Omental fat pad (tissue), 3 donors: ENCODE measurements at regions not wholly inside any gene's neighbourhood (a gene's known extent, or its start where the extent isn't known, plus 50 kb on each side); places are given as distances from the start of the nearest gene placed in this dataset.

ENCODE experiments used
- ATAC-seq: fragments of 150-250 bp; one replicate; pipeline ENCODE4 v1.9.1; 2016; ENCODE audit warnings: mild to moderate bottlenecking, moderate library complexity; ENCODE audit not compliant: low FRiP score
- DNase-seq: peaks from one replicate; pipeline ENCODE4 v3.0.0-alpha.2; 2019; ENCODE audit warnings: low spot score
- CTCF ChIP-seq, 3 donors: fragments of 450-650 bp; IDR thresholded peaks; one replicate each; pipeline ENCODE4 v1.5.1; 2016 to 2017; ENCODE audit warnings: antibody characterized with exemption in 3 of 3, mild to moderate bottlenecking in 3 of 3, moderate library complexity in 2 of 3

GRCh38 chr21:14903172-14903865, 161.5 kb downstream of the NRIP1 start:
- DNase-seq (no peak), ATAC-seq (no peak)
- TF ChIP-seq CTCF (IDR thresholded peaks at IDR 0.05), result no peak

GRCh38 chr21:14901482-14901958, 163.3 kb downstream of the NRIP1 start:
- no peak for ATAC-seq
- DNase-seq, result no peak
- no peak for TF ChIP-seq CTCF (IDR thresholded peaks at IDR 0.05)

GRCh38 chr21:14900611-14901010, 164.2 kb downstream of the NRIP1 start:
- ATAC-seq (no peak), DNase-seq (no peak)

GRCh38 chr21:14900058-14900457, 164.7 kb downstream of the NRIP1 start:
- DNase-seq (no peak), ATAC-seq (no peak)
- no peak for TF ChIP-seq CTCF (IDR thresholded peaks at IDR 0.05)

More at GRCh38 chr21:14900611-14901010, 164.2 kb downstream of the NRIP1 start:
- TF ChIP-seq CTCF (IDR thresholded peaks at IDR 0.05), result no peak

- DNase-seq, result no peak
- no peak for TF ChIP-seq CTCF (IDR thresholded peaks at IDR 0.05)
- no peak for ATAC-seq
Measured at GRCh38 chr21:14895792-14896191, 169.0 kb downstream of the NRIP1 start.

GRCh38 chr21:14890141-14890540, 174.7 kb downstream of the NRIP1 start:
- ATAC-seq (no peak), DNase-seq (no peak)
- TF ChIP-seq CTCF (IDR thresholded peaks at IDR 0.05), result no peak
